Endothelial cell of hepatic sinusoid (primary cell): ENCODE measurements at regions not wholly inside any gene's neighbourhood (a gene's known extent, or its start where the extent isn't known, plus 50 kb on each side); places are given as distances from the start of the nearest gene placed in this dataset.
"Not testable (repeated sequence)": the region's sequence is repeated elsewhere in the genome, so short reads cannot be mapped to it uniquely, and the experiment has no call there.

Experiments
- in situ Hi-C: cut with HindIII; loops from 2 replicates; pipeline ENCODE4 v1.10.0; 2017; ENCODE audit warnings: low sequenced_read_pairs

GRCh38 chr10:7070950-7071349 lies 339.9 kb downstream of the SFMBT2 start:
- in situ Hi-C loops: no loop called here

GRCh38 chr10:7069706-7070105 lies 341.1 kb downstream of the SFMBT2 start:
- in situ Hi-C loops: no loop called here

- in situ Hi-C loops: no loop called here
Observed at GRCh38 chr10:7056216-7056615, 354.6 kb downstream of the SFMBT2 start.

- in situ Hi-C loops: no loop called here
Observed at GRCh38 chr10:7054915-7055314, 355.9 kb downstream of the SFMBT2 start.

GRCh38 chr10:7053195-7053594 lies 357.6 kb downstream of the SFMBT2 start:
- in situ Hi-C loops: no loop called here

- in situ Hi-C loops: not testable (repeated sequence)
Observed at GRCh38 chr10:7050024-7050423, 360.8 kb downstream of the SFMBT2 start.

GRCh38 chr10:7048061-7048460 lies 362.8 kb downstream of the SFMBT2 start:
- in situ Hi-C loops: no loop called here

GRCh38 chr10:7046615-7047014 lies 364.2 kb downstream of the SFMBT2 start:
- in situ Hi-C loops: no loop called here

- in situ Hi-C loops: no loop called here
Observed at GRCh38 chr10:7045891-7046599, 364.8 kb downstream of the SFMBT2 start.

- in situ Hi-C loops: no loop called here
Observed at GRCh38 chr10:7043055-7043653, 367.7 kb downstream of the SFMBT2 start.

- in situ Hi-C loops: no loop called here
Observed at GRCh38 chr10:7042419-7043054, 368.3 kb downstream of the SFMBT2 start.

GRCh38 chr10:7042000-7042399 lies 368.8 kb downstream of the SFMBT2 start:
- in situ Hi-C loops: no loop called here

- in situ Hi-C loops: no loop called here
Observed at GRCh38 chr10:7040681-7041080, 370.2 kb downstream of the SFMBT2 start.

GRCh38 chr10:7039859-7040258 lies 371.0 kb downstream of the SFMBT2 start:
- in situ Hi-C loops: no loop called here

GRCh38 chr10:7038416-7038815 lies 372.4 kb downstream of the SFMBT2 start:
- in situ Hi-C loops: no loop called here

- in situ Hi-C loops: not testable (repeated sequence)
Observed at GRCh38 chr10:7037434-7037833, 373.4 kb downstream of the SFMBT2 start.

- in situ Hi-C loops: no loop called here
Observed at GRCh38 chr10:7036951-7037350, 373.9 kb downstream of the SFMBT2 start.

GRCh38 chr10:7035126-7035761 lies 375.6 kb downstream of the SFMBT2 start:
- in situ Hi-C loops: no loop called here

GRCh38 chr10:7033031-7033430 lies 377.8 kb downstream of the SFMBT2 start:
- in situ Hi-C loops: loop anchor here (5.0 kb wide), 1 partner anchor 49 kb away; no protein-coding TSS in a partner anchor

- in situ Hi-C loops: loop anchor here (5.0 kb wide), 1 partner anchor 52 kb away; no protein-coding TSS in a partner anchor
Observed at GRCh38 chr10:7030134-7030855, 380.5 kb downstream of the SFMBT2 start.

GRCh38 chr10:7029672-7030071 lies 381.2 kb downstream of the SFMBT2 start:
- in situ Hi-C loops: loop anchor here (5.0 kb wide), 1 partner anchor 53 kb away; no protein-coding TSS in a partner anchor
